ENCODE measurements at regions not wholly inside any gene's neighbourhood (a gene's known extent, or its start where the extent isn't known, plus 50 kb on each side); places are given as distances from the start of the nearest gene placed in this dataset.
"Not testable (repeated sequence)": the region's sequence is repeated elsewhere in the genome, so short reads cannot be mapped to it uniquely, and the experiment has no call there.

DNA sequence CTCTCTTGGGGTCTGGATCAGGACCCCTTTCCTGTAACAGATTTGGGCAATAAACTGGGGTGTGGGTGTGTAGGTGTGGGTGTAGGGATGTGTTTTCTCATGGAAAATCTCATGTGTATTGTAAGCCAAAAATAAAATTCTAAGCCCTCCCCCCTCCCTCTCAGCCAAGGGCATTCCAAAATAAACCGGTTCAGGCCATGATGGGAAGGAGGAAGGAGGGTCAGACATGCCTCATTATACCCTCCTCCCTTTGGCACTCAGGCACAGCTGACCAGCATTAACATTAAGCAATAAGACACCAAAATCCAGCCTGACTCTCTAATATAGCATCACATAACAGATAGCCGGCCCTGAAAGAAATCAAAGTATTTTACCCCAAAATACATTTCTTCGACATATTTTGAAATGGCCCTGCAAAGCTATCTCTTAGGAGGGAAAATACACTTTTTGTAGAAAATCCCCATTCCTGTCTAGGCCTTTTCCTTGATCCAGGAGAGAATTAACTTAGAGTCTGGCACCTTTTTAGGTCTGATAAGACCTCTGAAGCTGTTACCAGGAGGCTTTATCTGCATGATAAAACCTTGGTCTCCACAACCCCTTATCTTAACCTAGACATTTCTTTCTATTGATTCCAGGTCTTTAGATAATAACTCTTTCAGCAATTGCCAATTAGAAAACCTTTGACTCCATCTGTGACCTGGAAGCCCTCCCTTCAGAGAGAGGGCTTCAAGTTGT is 128.7 kb upstream of the COL5A2 start:
- DNase-seq (ENCODE audit: low spot score): no peak
- TF ChIP-seq, protein P1, sequence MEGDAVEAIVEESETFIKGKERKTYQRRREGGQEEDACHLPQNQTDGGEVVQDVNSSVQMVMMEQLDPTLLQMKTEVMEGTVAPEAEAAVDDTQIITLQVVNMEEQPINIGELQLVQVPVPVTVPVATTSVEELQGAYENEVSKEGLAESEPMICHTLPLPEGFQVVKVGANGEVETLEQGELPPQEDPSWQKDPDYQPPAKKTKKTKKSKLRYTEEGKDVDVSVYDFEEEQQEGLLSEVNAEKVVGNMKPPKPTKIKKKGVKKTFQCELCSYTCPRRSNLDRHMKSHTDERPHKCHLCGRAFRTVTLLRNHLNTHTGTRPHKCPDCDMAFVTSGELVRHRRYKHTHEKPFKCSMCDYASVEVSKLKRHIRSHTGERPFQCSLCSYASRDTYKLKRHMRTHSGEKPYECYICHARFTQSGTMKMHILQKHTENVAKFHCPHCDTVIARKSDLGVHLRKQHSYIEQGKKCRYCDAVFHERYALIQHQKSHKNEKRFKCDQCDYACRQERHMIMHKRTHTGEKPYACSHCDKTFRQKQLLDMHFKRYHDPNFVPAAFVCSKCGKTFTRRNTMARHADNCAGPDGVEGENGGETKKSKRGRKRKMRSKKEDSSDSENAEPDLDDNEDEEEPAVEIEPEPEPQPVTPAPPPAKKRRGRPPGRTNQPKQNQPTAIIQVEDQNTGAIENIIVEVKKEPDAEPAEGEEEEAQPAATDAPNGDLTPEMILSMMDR (IDR thresholded peaks at IDR 0.05): no peak
- no peak for ATAC-seq (ENCODE audit: low FRiP score)

DNA sequence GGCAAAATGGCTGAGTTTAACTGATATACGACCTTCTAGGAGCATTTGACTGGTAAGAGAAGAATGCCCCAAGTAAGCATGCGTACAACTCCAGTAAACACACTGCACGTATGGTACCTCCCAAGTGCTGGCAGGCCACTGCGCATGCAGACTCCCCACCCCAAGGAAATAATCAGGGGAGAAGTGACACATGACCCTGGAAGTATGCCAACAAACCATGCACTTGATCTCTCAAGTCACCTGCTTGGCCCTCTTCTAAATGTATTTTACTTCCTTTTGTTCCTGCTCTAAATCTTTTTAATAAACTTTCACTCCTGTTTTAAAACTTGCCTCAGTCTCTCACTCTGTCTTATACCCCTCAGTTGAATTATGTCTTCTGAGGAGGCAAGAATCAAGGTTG is 129.8 kb upstream of the COL5A2 start:
- TF ChIP-seq, protein P1 (IDR thresholded peaks at IDR 0.05): no peak
- DNase-seq (ENCODE audit: low spot score): no peak
- no peak for ATAC-seq (ENCODE audit: low FRiP score)

DNA sequence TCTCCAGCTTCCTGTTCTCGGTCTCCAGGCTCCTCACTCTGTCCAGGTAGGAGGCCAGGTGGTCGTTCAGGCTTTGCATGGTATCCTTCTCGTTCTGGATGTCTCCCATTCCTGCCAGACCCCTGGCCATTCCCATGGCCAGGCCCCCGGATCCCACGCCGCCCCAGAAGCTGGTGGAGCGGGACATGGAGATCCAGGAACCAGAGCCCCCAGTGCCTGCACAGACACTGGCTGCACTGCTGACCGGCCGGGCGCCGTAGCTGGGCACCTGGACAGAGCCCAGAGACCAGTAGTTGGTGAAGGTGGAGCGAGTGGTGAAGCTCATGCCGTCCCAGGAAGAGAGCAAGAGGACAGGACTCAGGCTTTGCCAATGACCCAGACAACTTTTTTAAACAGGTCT is 129.1 kb upstream of the WDR75 start:
- no peak for ATAC-seq (ENCODE audit: low FRiP score)
- TF ChIP-seq, protein P1 (IDR thresholded peaks at IDR 0.05): no peak
- DNase-seq (ENCODE audit: low spot score): no peak

DNA sequence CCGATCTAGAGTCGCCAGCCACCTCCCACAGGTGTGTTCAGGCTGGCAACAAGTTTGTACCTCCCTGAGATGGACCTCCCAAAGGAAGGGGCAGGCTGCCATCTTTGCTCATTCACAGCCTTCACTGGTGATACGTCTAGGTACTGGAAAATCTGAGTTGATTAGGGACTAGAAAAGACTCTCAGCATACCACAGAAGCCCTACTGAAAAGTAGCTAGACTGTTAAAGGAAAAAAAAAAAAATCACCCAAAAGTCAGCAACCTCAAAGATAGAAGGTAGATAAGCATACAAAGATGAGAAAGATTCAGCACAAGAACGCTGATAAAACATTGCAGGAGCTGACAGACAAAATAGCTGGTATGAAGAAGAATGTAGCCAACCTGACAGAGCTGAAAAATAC is 128.6 kb upstream of the WDR75 start:
- ATAC-seq (ENCODE audit: low FRiP score) (no peak), DNase-seq (ENCODE audit: low spot score) (no peak)
- TF ChIP-seq, protein P1 (IDR thresholded peaks at IDR 0.05): no peak

DNA sequence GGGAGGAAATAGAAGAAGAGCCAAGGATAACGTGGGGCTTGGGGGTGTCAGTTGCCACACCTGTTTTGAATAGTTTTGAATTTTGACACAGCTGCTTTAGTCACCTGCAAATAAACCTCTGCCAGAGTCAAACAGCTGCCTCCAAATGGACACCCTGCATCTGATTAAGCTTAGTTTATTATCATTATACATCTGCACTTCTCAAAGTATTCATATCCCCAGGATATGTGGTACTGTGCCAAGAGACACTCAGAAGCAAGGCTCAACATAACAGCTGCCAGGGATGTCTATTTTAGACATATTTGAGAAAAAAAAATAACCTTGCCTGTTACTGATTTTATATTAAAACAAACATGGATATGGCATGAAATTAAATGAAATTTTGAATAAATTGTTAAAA is 122.5 kb upstream of the WDR75 start:
- DNase-seq (ENCODE audit: low spot score) (no peak), ATAC-seq (ENCODE audit: low FRiP score) (no peak)
- TF ChIP-seq, protein P1 (IDR thresholded peaks at IDR 0.05): no peak

DNA sequence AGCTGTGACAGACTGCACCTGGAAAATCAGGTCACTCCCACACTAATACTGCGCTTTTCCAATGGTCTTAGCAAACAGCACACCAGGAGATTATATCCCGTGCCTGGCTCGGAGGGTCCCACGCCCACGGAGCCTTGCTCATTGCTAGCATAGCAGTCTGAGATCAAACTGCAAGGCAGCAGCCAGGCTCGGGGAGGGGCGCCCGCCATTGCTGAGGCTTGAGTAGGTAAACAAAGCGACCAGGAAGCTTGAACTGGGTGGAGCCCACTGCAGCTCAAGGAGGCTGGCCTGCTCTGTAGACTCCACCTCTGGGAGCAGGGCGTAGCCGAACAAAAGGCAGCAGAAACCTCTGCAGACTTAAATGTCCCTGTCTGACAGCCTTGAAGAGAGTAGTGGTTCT is 121.8 kb upstream of the WDR75 start:
- not testable (repeated sequence) for ATAC-seq (ENCODE audit: low FRiP score); DNase-seq (ENCODE audit: low spot score)

DNA sequence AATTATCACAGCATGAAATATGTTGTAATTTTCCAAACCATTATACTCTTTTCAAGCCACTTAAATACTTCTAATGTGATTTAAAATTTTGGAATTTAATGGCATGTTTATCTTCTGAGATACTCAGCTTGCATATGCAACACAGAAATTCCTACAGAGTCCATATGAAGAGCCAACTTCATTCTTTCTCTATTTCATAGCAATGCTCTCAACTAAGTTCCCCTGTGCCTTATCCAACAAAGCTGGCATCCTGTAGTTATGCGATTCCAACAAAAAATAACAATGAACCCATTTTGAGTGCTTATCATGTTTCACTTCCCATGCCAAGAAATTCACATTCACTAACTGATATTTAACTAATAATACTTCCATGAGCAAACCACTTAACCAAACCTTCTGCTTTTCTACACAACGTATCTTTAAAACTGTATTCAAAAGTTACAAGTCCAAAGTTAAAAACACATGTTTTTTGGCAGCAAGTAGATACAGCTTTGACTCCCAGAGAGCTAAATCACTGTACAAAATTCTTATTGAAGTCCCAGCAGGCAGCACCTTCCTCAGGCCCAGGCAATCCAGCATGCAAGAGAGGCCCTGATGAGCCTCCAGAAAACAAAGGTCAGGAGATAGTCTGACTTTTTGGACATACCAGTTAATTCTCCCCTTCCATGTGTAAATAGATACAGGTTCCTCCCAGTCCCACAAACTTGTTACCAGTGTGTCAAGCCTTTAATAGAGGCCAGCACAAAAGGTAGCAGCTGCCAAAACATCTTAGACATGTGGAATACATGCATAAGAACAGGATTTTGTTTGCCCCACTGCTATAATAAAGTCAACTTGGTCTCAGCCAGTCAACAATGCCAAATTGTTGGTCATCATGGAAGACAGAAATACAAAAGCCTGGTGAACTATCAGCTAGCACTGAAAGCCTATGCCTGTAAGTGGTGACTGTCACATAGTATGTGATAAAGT is 113.1 kb upstream of the WDR75 start:
- TF ChIP-seq, protein P1 (IDR thresholded peaks at IDR 0.05): no peak
- DNase-seq (ENCODE audit: low spot score) (no peak), ATAC-seq (ENCODE audit: low FRiP score) (no peak)

Measured in omental fat pad (tissue), 3 donors.